Activated naive CD4-positive, alpha-beta T cell treated with anti-CD3 and anti-CD28 coated beads, Interleukin-2, amount 50 U/mL, for 16 hours (primary cell): ENCODE measurements at regions not wholly inside any gene's neighbourhood (a gene's known extent, or its start where the extent isn't known, plus 50 kb on each side); places are given as distances from the start of the nearest gene placed in this dataset.

ENCODE experiments used
- DNase-seq: peaks from one replicate; pipeline ENCODE4 v3.0.0-alpha.2; 2020

DNA sequence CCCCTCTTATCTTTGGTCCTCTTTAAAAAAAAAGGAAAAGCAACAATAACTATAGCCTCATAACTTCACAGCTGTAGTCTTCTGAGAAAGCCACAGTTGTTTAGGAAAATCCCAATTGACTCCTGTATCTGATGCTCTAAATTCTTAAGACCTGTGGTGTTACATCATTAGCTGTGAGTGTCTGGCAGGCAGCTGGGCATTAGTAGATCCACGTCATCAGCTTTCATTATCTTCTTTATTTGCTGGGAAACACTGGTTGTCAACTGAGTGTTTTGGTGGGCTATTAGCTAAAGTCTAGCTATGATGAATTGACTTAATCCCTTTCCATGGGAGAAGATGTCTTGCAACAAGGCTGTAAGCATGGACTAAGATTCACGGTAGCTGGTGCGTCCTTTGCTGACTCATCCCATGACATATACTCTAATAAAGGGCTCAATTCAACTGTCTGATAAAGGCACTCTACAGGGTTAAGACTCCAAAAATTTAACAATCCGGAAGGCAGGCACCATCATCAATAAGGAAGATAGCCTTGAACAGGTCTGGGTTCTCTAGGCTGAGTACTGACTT is 517.2 kb downstream of the PLCL1 start:
- DNase-seq = no peak

DNA sequence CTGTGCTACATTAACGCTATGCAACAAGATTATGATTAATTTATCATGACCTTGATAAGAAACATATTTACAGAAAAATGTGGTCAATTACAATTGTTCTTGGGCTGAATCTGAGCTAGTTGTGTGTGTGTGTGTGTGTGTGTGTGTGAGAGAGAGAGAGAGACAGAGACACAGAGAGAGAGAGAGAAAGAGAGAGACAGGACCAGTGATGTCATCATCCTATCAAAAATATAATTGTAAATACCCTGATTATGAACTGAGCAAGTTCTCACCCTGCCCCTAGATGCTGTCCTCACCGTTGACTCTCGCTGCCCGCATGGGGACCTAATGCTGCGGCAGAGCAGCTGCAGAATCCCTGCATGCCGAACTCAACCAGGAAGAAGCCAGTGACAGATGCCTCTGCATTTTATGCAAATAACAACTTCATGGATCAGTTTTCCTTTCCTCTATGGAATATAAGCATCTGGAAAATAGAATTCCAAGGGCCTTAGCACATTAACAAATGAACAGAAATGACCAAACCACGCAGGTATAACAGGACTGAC is 512.5 kb downstream of the PLCL1 start:
- no peak for DNase-seq

DNA sequence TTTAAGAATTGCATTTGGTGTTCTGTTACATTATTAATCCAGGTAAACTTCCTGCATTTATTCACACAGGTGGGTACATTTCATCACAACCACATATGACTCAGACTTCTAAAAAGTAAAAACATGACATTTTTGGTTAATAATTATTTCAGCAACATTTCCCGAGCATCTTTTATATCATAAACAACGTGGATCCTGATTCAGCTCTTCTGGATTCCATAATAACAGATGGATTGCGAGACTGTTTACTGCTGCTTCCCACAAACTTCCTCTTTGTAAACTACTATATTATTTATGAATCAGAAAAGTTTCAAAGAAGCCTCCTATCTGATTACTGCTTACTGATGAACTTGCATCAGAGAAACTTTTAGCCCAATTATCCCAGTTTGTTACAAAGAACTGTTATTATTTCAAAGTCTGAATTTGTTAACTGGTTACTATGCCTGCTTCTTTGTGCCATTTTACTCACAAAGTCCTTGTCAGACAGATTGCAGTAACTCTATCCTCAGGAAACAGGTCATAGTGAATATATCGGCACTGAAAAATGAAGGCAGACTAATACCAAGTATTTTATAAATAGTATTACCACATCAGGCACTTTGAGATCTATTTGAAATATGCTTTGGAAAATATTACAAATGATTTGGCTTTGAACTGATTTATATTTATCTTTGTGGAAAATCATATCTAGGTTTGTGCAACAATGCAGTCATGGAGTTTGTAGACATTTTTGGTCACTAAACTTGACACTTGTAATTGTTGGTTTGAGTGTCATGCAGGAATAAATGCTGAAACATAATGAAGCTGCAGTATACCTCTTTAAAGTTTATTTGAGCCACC is 511.6 kb downstream of the PLCL1 start:
- no peak for DNase-seq

DNA sequence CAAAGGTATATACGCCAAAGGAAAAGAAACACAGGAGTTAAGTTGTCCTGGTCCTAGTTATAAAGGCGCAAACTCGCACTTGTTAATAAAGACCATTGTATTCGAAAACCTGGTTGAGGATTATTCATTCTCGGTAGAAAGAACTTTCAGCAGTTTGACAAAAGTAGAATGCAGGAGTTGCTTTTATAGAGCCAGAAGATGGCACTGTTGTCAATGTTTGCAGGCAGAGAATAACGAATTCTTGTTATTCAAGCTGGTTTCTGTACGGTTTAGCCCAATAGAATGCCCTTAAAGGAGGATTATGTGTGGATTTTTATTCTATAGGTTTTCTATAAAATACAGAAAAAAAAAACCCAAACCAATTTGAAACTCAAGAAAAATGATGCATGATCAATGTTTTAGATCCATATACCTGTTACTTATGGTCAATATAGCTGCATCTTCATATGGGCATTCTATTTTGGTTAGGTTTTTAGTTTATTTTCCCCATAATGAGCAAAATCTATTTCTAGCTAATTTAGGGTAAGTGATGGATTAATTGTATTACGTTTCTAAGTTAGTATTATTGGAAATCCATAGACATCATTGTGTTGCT is 510.3 kb downstream of the PLCL1 start:
- DNase-seq = no peak

DNA sequence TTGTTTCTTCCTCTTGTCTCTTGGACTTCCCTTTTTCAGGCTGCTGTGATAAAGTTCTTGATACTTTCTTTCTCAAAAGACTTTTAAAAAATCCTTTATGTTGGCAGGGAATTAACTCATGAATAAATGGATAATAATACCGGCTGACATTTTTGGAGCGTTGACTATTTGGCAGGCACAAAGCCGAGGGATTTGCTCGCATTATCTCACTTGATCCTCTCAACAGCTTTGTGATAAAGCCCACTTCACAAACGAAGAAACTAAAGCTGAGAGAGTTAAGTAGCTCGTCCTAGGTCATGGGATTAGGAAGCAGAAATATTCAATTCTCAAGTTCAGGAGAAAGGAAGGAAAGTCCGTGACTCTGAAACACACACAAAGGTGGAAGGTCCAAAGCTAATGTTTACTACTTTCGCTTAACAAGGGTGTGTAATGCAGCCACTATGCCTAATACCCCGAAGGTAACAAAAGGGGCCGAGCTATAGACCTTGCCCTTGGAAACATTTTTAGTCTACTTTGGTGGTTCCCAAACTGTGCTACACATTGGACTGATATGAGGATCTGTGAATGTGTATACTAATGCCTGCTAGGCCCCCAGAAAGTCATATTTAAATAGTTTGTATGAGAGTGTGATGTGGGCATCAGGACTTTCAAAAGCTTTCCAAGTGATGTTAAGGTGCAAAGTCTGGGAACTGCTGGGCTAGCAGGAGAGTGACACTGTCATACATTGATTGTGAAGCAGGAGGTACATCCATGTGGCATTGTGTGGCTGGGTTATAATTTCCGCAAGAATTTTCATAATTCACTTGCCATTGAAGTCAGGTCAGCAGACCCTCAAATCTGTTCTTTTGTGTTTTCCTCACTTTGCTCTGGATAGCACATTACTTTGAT is 508.4 kb downstream of the PLCL1 start:
- DNase-seq = no peak

DNA sequence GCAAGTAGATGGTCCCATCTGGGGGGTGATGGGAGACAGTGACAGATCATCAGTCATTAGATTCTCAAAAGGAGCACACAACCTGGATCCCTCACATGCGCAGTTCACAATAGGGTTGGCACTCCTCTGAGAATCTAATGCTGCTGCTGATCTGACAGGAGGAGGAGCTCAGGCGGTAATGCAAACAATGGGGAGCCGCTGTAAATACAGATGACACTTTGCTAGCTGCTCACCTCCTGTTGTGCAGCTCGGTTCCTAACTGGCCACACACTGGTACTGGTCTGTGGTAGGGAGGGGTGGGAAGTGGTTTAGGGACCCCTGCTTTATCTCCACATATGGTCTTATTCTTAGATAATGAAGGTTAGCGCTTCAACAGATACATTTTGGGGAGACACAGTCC is 506.6 kb downstream of the PLCL1 start:
- no peak for DNase-seq

DNA sequence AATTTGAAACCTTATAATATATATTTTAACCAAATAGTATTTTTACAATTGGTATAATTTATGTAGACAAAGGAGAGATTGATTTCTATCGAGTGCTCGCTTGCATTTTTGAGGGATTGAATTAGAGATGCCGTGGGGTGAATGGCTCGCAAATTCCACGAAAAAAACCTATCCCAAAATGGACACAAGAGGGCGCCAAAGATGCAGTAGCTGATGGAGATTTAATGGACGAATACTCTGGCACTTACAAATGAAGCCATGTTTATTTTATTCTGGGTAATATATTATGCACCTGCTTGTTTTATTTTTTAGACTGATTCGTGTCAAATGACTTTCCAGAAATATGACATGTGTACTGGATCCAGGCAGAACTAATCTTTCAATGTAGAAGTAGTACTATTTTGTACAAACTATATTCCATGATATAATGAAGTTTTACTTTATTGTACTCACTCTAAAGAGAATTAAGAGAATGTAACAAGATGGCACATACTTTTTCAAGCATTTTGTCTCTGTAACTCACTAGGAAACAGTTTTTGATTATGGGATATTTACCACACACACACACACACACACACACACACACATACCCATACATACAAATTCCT is 505.4 kb downstream of the PLCL1 start:
- peak; percentile 45 for DNase-seq

DNA sequence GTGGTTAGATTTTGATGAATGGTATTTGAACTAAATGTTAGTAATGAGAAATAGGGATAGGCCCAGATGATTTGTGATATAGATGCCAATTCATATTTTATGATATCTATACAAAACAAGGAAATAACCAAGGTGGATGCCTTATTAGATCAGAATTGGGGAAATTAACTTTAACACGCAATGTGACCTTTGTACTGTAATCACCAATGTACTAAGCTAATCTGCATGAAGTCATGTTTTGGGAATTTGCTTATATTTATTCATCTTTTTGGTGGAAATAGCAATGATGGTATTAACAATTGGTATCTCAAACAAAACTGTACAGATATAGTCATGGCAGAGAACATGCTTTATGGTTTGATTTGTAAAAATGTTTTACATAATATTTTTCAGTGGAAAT is 504.7 kb downstream of the PLCL1 start:
- no peak for DNase-seq

DNA sequence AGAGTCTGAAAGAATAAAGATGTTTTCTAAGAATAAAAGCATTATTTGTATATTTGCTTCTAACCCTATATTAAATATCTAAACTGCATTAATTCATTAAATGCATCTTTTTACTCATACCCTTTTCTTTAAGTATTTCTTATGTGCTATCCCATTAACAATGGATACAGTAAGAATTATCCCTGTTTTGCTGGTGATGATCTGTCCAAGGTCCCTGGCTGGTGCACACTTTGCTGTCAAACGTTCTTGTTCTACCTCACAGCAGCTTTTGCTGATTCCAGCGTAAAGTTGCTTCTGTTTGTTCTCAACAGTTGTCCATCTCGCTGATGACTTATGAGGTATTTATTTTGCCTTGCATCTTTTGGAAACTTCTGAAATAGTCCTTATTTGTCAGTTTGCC is 504.0 kb downstream of the PLCL1 start:
- no peak for DNase-seq

DNA sequence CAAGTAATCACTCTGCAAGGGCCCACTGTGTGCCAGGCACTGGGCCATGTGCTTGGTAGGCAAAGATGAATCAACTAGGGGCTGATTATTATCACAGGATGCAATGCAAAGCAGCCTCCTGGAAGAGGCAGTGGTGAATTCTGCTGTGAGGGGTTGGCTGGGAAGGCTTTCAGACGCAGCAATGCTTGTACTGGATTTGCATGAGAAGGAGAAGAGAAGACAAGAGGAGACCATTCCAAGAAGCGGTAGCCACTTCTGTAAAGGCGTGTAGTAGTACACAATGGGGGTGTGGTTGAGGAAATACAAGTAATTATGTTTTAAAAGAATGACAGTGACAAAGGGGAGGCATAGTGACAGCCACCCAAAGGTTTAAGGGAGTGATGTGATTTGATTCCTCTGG is 502.7 kb downstream of the PLCL1 start:
- DNase-seq = no peak

DNA sequence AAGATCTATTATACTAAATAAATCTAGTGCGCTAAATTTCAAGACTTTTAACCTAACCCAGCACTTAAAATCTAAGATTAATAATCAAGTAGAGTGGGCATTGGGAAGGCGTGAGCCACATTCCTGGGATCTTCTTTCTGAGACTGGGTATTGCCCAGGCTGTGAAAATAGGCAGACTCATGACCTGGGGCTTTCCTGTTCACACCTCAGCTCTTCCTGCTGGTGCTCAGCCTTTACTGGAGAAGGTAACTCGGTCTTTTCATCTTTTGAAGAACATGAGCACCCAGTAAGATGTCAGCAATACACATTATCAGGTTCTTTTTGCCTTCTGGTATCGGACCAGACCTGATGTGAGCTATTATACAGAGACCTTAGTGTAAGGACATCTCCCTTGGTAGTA is 500.5 kb downstream of the PLCL1 start:
- DNase-seq = no peak

DNA sequence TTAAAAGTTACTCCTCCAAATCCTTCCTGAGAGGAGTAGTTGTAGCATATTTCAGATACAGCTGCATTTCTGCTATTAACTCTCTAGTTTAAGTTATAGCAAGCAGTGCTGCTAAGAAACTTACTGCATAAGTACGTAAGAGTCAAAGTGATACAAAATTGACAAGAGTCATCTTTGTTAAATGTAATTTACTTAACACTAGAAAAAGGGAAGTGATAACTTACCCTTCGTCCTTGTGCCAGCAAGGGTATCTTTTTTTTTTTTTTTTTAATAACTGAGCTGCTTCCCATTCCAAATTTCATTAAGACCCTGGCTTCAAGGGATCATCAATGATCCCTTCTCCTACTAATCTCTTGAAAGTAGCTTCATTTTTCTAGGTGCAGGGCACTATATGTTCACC is 493.0 kb downstream of the PLCL1 start:
- DNase-seq = no peak

DNA sequence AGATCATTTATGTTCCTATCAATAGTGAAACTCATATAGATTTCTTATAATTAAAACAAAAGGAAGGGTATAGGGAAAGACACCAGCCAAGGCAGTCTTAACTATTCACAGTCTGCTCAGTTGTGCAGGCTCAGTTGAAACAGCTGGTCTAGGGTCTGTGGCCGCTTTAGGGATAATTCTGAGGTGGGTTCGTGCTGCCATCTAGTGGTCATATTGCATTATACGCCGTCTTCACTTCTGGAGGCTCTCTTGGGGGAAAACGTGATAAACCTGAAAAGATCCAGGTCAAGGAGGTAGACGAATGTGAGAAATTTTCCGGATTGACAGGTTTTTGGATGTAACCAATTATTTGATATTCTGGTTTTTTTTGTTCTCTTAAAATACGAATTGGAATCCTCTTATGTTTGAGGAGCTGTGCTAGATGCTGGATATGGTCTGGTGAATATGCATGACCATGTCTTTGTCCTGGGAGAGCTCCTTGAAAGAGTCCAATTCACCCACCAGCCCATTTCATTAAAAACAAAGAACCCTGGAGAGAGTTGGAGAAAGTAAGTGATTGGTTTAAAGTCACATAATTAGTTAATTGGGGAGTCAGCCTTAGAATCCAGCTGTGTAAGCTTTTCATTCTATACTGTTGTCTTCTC is 492.4 kb downstream of the PLCL1 start:
- peak; percentile 47 for DNase-seq

DNA sequence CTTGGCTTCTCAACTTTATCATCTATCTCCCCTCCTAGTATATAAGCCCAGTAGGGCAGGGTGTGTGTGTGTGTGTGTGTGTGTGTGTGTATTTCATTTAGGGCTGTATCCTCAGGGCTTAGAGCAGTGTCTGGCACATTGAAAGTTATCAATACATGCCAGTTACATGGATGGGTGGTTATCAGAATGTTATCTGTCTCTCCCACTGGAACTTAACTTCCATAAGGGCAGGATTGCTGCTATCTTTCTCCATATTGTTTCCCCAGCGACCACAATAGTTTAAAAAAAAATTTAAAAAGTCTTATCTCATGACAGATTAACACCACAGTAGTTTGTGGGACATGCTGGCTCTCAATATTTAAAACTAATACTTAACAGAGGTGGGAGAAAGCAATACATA is 488.9 kb downstream of the PLCL1 start:
- DNase-seq = no peak

DNA sequence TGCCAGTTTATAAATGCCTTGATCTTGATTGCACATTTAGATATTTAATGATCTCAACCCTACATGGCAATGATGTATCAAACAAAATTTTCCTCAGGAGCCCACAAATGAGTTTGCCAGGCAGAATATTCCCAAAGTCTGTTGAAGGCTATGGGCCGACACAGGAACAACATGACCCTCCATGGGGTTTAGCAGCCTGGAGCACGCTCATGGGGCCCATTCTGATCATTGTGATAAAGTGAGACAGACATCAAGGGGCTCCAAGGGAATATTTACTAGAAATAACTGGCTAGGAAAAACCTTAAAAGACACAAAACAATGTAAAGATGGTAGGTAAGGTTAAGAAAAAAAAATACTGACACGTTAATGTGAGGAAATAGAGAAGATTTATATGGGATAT is 485.4 kb downstream of the PLCL1 start:
- no peak for DNase-seq

DNA sequence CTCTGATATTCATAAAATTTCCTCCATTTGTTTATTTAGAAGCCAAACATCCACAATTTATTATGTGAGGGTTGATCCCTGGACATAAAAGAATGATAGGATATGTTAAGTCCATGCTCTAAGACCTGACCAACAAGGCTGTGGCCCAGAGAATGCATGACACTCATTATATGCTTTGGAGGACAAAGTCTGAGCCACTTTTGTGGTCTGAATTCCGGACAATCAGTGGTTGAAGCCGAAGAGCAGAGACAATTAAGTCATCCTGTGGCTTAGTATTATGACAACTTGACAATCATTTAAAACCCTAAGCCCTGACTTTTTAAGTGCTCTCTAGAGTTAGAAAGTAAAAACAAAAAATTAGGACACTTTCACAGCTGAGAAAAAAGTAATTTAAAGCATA is 483.3 kb downstream of the PLCL1 start:
- no peak for DNase-seq

DNA sequence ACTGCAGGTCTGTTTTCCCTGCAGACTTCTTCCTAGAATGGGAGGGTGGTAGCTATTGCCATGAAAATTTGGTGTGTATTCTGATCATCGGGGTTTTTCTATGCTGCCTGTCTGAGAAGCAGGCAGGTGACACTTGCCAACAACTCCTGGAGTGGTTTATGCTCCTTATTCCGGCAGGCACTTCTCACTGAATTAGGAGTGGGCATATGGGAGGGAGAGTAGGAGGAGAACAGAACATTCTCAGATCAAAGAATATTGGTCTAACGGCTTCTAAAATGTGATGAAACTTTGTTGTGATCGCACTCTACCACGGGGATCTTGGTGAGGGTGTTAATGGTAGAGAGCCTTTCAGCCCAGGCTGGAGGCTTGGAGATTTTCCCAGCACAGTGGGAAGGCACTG is 480.8 kb downstream of the PLCL1 start:
- DNase-seq = no peak

DNA sequence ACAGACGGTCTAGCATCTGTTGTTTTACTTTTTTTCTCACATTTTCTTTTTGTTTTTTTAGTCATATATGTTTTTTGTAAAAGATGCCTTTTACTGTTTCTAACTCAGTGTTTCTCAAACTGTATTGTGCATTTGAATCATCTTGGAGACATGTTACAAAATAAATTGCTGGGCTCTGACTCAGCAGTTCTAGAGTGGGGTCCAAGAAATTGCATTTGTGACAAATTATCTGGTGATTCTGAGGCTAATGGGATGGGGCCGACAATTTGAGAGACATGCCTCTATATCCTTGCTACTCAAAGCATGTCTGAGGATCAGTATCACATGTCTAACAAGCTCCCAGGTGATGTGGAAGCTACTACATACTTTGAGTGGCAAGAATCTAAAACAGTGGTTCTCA is 478.8 kb downstream of the PLCL1 start:
- DNase-seq = no peak

DNA sequence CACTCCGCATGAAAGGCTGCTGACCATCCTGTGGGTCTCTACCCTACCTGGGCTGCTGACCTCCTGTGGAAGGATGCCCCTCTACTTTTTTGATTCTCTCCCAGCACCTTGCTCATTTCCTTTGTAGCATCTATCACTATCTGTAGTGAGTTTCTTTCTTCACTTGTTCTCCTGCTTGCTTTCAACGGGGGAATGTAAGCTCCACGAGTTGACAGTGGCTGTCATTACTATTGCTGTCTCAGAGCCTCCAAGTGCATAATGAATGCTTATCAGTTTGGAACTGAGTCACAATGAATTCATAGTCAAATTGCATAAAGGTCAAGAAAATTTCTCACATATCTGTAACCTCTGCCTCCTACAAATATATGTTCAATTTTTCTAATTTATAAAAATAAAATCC is 477.7 kb downstream of the PLCL1 start:
- DNase-seq = no peak

DNA sequence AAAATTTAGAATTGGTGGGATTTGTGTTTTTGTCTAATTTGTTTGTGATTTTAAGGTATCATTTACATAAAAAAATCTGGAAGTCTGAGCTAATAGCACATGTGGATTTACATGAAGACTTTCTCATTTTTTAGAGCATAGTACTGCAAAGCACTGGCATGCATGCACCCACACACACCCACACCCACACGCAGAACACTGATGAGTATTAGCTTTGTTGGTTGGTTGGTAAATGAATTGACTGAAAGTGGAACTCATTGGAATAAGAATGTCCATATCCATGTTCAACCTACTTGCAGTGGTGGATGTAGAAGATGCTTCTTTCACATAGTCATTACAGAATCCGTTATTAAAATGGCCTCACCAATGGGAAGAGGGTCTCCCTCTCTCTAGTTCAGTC is 475.8 kb downstream of the PLCL1 start:
- DNase-seq = no peak

DNA sequence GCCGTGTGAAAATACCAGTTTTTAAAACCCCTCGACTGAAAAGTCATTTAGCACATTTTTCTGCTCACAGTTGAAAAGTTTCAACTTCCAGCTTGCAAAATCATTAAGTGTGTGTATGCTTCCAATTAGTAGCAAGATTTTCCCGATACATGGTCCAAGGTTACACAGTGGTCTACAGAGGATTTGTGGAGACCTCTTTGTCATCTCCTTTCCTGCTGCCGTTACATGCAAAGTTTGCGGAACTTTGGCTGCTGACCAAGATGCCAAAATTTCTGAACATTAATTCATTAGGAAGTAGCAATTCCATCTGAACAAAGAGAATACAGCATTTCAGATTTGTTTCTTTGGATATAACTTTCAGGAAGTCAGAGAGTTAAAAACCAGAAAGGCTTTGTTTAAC is 474.6 kb downstream of the PLCL1 start:
- no peak for DNase-seq

DNA sequence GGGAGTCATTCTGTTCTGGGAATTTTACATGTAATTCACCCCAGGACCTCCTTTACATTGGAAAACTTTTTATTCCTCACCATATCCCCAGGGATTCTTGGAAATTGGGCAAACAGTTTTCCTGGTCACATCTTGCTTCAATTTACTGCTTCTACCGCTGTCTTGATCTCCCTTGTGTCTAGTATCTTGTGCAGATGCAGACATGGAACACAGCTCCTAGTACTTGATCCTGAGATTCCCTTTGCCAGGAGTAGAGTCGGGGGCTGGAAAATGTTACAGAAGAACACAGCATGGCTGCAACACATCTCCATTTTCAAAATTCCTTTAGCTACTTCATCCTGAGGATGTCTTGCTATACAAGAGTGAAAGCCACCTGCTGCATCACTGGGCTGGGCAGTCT is 472.8 kb downstream of the PLCL1 start:
- no peak for DNase-seq
